Mesodermal cell (in vitro differentiated cells): ENCODE measurements at regions not wholly inside any gene's neighbourhood (a gene's known extent, or its start where the extent isn't known, plus 50 kb on each side); places are given as distances from the start of the nearest gene placed in this dataset.
"Not testable (repeated sequence)": the region's sequence is repeated elsewhere in the genome, so short reads cannot be mapped to it uniquely, and the experiment has no call there.

Experiments used
- H3K27ac ChIP-seq: 2 replicates; pipeline ENCODE4 v1.7.0; 2013; ENCODE audit warnings: mild to moderate bottlenecking, low read depth, low read length, moderate library complexity; ENCODE audit not compliant: severe bottlenecking
- H3K36me3 ChIP-seq: 2 replicates; pipeline ENCODE4 v1.7.1; 2013; ENCODE audit warnings: mild to moderate bottlenecking, low read length, moderate library complexity; ENCODE audit not compliant: control insufficient read depth, insufficient read depth
- H3K4me1 ChIP-seq: one replicate; pipeline ENCODE4 v1.7.1; 2013; ENCODE audit warnings: mild to moderate bottlenecking, low read length; ENCODE audit not compliant: insufficient read depth, control insufficient read depth, poor library complexity, severe bottlenecking
- H3K4me3 ChIP-seq: 2 replicates; pipeline ENCODE4 v1.7.0; 2013; ENCODE audit warnings: low read length, control low read depth, mild to moderate bottlenecking; ENCODE audit not compliant: insufficient read depth, poor library complexity, severe bottlenecking; ENCODE audit errors: extremely low read depth
- H3K9me3 ChIP-seq: 2 replicates; pipeline ENCODE4 v1.7.1; 2013; ENCODE audit warnings: mild to moderate bottlenecking, low read length, moderate library complexity; ENCODE audit not compliant: control insufficient read depth
- WGBS, 2 experiments: methylation state at CpG; one replicate each; pipeline ENCODE4 v1.1.5; 2013; ENCODE audit warnings: missing lambda C conversion rate in 2 of 2; ENCODE audit not compliant: insufficient coverage in 2 of 2; 5-methylcytosine and 5-hydroxymethylcytosine counted together

DNA sequence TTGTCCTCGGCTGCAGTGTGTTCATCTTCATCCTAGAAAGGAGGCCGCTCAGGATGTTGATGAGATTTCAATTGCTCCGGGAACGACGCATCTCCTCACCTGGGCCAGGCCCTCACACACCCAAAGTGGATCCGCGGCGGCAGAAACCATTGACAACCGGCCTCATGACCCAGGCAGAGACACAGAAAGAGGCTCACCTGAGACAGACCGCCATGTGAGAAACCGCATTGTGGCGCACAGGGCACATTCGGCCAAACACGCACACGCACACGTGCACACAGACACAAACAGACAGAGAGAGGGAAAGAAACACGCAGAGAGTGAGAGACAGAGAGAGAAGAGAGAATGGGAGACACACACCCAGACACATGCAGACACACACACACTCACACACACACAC is 3879.3 kb downstream of the SRGAP2C start:
- WGBS, 2 experiments: 88 to 95% methylated on average over 6 to 10 of the region's 17 CpGs
- not testable (repeated sequence) for H3K27ac ChIP-seq, H3K4me1 ChIP-seq, H3K36me3 ChIP-seq, H3K4me3 ChIP-seq
- peaks cover 32% of the 10 kb centered on the region for H3K9me3 ChIP-seq

DNA sequence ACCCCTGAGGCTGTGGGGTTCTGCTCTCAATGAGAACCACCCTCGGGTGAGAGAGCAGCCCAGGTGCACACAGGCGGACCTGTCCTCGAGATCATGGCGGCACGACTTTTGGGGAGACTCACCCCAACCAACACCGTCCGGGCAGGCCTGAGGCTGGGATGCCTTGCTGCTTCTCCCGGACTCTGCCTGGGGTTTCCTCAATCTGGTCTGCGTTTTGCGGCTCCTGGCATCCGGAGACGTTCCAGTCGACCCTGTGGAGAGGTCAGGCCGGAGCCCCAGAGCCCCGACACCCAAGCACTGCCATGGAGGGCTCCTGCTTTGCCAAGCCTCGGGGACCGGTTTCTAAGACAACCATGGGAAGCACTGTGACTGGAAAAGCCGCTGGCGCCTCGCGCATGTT is 3879.7 kb downstream of the SRGAP2C start:
- 85 to 88% methylated on average over 20 to 21 of the region's 21 CpGs for WGBS, 2 experiments
- Histone ChIP-seq H3K27ac (no peak overlapping the region), H3K4me1 (no peaks in the 10 kb centered on the region), H3K36me3 (no peaks in the 10 kb centered on the region), H3K4me3 (no peak overlapping the region), H3K9me3 (peaks cover 37% of the 10 kb centered on the region)

DNA sequence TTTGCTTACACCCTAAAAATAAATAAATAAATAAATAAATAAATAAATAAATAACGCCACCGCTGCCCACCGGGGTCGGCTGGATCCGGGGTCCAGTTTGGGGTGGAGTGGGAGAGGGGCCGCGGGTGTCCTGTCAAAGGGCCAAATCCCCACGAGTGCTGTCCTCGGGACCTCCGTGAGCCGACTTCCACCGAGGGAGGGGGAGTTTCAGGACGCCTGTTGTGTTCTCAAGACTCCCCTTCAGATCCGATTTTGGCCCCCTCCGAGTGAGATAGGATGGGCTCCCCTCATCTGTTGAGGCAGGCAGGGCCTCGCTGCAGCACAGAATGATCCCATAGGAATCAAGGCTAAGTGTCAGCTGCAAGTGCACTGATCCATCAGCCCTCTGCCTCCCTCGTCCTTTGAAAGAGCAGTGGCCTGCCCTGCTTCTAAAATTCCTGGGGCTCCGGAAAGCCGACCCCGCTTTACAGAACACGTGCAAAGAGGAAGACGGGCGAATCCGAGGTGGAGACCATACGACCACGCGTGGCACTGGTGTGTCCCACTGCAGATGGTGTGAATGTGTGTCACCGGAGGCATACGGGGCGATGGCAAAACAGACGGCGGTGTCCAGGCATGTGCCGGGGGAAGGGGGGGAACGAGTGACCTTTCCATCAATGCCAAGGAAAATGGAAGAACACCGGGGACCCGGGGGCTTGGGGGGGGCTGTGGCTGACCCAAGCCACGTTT is 3880.5 kb downstream of the SRGAP2C start:
- Histone ChIP-seq H3K27ac (no peak overlapping the region), H3K36me3 (no peaks in the 10 kb centered on the region), H3K4me3 (no peak overlapping the region), H3K4me1 (no peaks in the 10 kb centered on the region), H3K9me3 (peaks cover 44% of the 10 kb centered on the region)
- 83 to 85% methylated on average over 28 to 36 of the region's 37 CpGs for WGBS, 2 experiments

DNA sequence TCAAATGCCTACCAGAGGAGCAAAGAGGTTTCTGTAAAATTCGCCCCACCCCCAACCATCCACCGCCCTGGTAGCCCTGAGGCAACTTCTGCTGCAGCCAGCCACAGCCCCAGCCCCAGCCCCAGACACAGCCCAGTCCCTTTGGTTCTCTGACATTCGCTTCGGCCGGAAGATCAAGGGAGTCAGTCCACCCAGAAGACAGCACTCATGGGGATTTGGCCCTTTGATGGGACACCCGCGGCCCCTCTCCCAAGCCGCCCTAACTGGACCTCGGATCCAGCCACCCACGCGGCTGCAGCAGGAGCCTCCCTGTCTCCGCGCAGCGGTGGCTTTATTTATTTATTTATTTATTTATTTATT is 3881.0 kb downstream of the SRGAP2C start:
- Histone ChIP-seq H3K9me3 (peaks cover 50% of the 10 kb centered on the region), H3K4me1 (no peaks in the 10 kb centered on the region), H3K27ac (no peak overlapping the region), H3K4me3 (no peak overlapping the region), H3K36me3 (no peaks in the 10 kb centered on the region)
- 59 to 69% methylated on average over 4 to 8 of the region's 14 CpGs for WGBS, 2 experiments

GRCh38 chr1:125066385-125066784 is 3881.6 kb downstream of the SRGAP2C start:
- no peaks in the 10 kb centered on the region for H3K4me1 ChIP-seq
- WGBS, 2 experiments: 82 to 86% methylated on average over 22 of the region's 22 CpGs
- H3K36me3 ChIP-seq: no peaks in the 10 kb centered on the region
- H3K9me3 ChIP-seq: peaks cover 56% of the 10 kb centered on the region
- H3K27ac ChIP-seq: no peak overlapping the region
- H3K4me3 ChIP-seq: no peak overlapping the region

DNA sequence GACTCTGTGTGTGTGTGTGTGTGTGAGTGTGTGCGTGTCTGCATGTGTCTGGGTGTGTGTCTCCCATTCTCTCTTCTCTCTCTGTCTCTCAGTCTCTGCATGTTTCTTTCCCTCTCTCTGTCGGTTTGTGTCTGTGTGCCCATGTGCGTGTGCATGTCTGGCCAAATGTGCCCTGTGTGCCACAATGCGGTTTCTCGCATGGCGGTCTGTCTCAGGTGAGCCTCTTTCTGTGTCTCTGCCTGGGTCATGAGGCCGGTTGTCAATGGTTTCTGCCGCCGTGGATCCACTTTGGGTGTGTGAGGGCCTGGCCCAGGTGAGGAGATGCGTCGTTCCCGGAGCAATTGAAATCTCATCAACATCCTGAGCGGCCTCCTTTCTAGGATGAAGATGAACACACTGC is 3882.1 kb downstream of the SRGAP2C start:
- not testable (repeated sequence) for H3K36me3 ChIP-seq, H3K27ac ChIP-seq, H3K4me3 ChIP-seq, H3K4me1 ChIP-seq
- 83 to 84% methylated on average over 4 to 6 of the region's 13 CpGs for WGBS, 2 experiments
- peaks cover 60% of the 10 kb centered on the region for H3K9me3 ChIP-seq

- H3K4me1 ChIP-seq: no peaks in the 10 kb centered on the region
- WGBS, 2 experiments: 68 to 71% methylated on average over 18 of the region's 18 CpGs
- no peak overlapping the region for H3K27ac ChIP-seq
- no peaks in the 10 kb centered on the region for H3K36me3 ChIP-seq
- peaks cover 71% of the 10 kb centered on the region for H3K9me3 ChIP-seq
- no peak overlapping the region for H3K4me3 ChIP-seq
Measured at GRCh38 chr1:125080077-125080476, 3895.3 kb downstream of the SRGAP2C start.

GRCh38 chr1:125085720-125086591 is 3901.2 kb downstream of the SRGAP2C start:
- no peak overlapping the region for H3K27ac ChIP-seq
- peaks cover 49% of the 10 kb centered on the region for H3K9me3 ChIP-seq
- H3K36me3 ChIP-seq: no peaks in the 10 kb centered on the region
- 96 to 97% methylated on average over 29 to 69 of the region's 108 CpGs for WGBS, 2 experiments
- no peaks in the 10 kb centered on the region for H3K4me1 ChIP-seq
- H3K4me3 ChIP-seq: no peak overlapping the region

DNA sequence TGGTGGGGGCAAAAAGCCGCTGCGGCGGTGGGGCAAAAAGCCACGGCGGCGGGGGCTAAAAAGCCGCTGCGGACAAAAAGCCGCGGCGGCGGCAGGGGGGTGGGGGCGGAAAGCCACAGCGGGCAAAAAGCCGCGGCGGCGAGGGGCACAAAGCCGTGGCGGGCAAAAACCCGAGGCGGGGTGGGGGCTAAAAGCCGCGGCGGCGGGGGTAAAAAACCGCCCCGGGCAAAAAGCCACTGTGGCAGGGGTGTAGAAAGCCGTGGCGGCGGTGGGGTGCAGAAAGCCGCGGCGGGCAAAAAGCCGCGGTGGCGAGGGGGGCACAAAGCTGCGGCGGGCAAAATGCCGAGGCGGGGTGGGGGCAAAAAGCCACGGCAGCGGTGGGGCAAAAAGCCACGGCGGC is 3901.8 kb downstream of the SRGAP2C start:
- H3K27ac ChIP-seq: no peak overlapping the region
- no peaks in the 10 kb centered on the region for H3K36me3 ChIP-seq
- WGBS, 2 experiments: 97 to 100% methylated on average over 10 to 11 of the region's 45 CpGs
- peaks cover 42% of the 10 kb centered on the region for H3K9me3 ChIP-seq
- H3K4me1 ChIP-seq: no peaks in the 10 kb centered on the region
- no peak overlapping the region for H3K4me3 ChIP-seq

GRCh38 chr1:125087247-125087646 is 3902.5 kb downstream of the SRGAP2C start:
- Histone ChIP-seq H3K4me3 (no peak overlapping the region), H3K36me3 (no peaks in the 10 kb centered on the region), H3K4me1 (no peaks in the 10 kb centered on the region), H3K9me3 (peaks cover 36% of the 10 kb centered on the region), H3K27ac (no peak overlapping the region)
- whole genome bisulfite sequencing, 2 experiments: 95 to 96% methylated on average over 13 to 17 of the region's 55 CpGs

- H3K27ac ChIP-seq: no peak overlapping the region
- WGBS, 2 experiments: 92 to 100% methylated on average over 5 to 29 of the region's 41 CpGs
- H3K36me3 ChIP-seq: no peaks in the 10 kb centered on the region
- no peak overlapping the region for H3K4me3 ChIP-seq
- H3K9me3 ChIP-seq: peaks cover 32% of the 10 kb centered on the region
- H3K4me1 ChIP-seq: no peaks in the 10 kb centered on the region
Measured at GRCh38 chr1:125087691-125088090, 3902.9 kb downstream of the SRGAP2C start.
